ENCODE measurements at regions not wholly inside any gene's neighbourhood (a gene's known extent, or its start where the extent isn't known, plus 50 kb on each side); places are given as distances from the start of the nearest gene placed in this dataset.

DNA sequence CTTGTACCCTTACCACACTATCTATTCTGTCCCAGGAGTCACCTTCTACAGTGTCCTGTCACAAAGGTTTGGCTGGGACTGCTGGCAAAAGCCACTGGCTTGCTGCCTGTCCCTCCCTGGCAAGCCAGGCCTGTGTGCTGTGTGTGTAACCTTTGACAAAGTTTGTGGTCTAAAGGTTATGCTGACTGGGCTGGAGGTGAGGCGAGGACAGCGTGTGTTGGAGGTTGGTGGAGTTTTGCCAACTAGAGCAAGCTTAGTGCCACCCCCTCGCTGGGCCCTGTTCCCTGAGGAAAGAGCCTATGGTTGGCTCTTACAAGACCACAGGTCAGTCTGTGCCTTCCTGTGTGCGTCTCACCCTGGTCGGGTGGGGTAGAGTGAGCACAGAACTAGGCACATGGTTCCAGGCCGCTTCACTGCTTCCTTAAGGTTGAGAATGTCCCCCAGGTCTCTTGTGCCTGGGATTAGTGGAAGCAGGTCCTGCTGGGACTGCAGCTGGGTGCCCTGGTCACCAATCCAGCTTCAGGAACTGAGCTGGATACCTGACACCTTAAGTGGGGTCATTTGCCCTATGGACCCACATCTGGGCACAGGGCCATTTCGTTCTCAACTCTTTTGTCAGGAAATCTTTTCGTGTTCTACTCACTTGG, 152.2 kb downstream of the GADD45G start:
- no peak for TF ChIP-seq EZH2 (IDR thresholded peaks at IDR 0.05)
- no peak for TF ChIP-seq FOXP2 (optimal IDR thresholded peaks at IDR 0.05; ENCODE audit: control extremely low read depth, extremely low read length, insufficient read depth)
